ENCODE measurements at regions not wholly inside any gene's neighbourhood (a gene's known extent, or its start where the extent isn't known, plus 50 kb on each side); places are given as distances from the start of the nearest gene placed in this dataset.

DNA sequence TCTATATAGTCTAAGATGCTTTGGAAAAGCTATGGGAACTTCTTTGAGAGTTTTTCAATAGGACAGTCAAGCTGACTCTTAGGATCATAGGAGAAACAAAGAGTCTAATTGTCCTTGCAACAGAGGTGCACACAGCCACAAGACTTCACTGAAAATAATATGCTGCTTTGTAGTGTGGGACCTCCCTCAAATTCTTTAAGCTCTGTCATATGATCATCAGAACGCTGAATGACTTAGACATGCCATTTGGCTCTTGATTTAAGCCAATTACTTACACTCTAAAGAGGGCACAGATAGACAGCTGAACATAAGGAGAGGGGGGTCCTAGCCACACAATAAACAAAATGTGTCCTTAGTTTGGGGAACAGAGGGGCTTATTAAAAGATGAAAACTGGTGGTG lies 818.7 kb upstream of the GJE1 start:
- no peak for DNase-seq (ENCODE audit: low read depth in 2 of 2)

DNA sequence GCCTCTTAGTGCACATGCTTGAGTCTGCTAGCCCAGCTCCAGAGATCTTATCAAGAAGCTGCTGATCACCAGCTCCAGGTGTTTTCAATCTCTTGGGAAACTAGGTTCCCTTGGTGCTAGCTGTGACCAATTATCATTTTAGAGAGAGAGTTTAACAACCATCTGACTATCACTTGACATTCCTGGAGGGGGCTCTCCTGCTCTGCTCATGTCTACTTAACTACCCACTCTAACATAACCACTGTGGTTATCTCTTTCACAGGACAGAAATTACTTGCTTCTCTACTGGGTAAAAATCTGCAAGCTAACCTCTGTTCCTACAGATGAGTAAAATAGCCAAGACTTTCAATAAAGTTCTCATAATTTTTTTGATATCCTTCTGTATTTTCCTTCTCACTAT lies 823.4 kb upstream of the GJE1 start:
- no peak for DNase-seq (ENCODE audit: low read depth in 2 of 2)

- DNase-seq (ENCODE audit: low read depth in 2 of 2), result no peak
Observed at GRCh38 chr6:141307309-141307998, 825.3 kb upstream of the GJE1 start.

DNA sequence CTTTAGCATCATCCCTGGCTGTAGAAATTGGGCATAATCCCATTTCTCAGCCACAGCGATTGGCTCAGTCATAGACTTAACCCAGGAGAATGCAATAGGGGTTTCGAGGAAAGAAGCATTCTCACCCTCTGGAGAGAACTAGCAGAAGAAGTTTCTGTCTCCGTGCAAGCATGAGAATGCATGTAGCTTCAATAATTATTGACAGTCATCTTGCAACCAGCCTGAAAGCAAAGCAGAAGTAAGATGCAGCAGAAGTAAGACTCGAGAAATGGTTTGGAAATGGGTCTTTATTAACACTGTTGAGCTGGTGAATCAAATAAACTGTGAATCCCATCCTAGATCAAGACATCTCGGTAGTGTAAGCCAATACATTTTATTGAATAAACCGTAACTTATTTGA lies 828.8 kb upstream of the GJE1 start:
- no peak for DNase-seq (ENCODE audit: low read depth in 2 of 2)

DNA sequence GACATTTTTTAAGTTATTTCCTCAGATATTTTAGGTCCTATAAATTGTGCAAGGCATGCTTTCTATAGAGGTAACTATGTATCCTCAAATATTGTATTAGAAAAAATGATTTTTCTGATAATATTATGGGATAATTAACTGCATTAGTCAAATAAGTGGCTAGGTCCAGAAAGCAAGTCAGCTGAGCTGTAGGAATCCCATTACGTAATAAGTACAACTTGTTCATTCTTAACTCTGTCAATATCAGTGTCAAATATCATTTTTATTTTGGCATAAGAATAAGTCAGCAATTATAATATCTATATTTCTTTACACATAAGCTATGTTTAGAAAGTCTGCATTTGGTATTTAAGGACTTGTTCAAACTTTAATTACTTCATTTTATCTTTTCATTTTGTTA lies 830.9 kb upstream of the GJE1 start:
- no peak for DNase-seq (ENCODE audit: low read depth in 2 of 2)

GRCh38 chr6:141290941-141291721 lies 841.6 kb upstream of the GJE1 start:
- DNase-seq (ENCODE audit: low read depth in 2 of 2), result no peak

DNA sequence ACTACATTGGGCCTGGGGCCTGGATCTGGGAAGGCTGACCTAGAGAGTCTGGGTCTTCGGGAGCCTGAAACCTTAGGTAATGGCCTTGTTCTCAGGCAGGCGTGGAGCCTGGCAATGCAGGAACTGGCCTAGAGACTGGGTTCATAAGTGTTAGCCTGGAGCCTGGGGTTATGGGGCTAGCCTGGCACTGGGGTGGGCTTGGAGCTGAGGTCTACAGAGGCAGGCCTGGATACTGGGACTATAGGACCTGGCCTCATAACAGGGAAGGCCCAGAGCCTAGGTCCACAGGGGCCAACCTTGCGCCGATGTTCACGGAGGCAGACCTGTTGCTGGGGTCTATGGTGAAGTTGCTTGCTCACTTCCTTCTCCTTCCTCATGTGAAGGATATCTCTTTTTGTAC lies 843.8 kb upstream of the GJE1 start:
- DNase-seq (ENCODE audit: low read depth in 2 of 2), result no peak

DNA sequence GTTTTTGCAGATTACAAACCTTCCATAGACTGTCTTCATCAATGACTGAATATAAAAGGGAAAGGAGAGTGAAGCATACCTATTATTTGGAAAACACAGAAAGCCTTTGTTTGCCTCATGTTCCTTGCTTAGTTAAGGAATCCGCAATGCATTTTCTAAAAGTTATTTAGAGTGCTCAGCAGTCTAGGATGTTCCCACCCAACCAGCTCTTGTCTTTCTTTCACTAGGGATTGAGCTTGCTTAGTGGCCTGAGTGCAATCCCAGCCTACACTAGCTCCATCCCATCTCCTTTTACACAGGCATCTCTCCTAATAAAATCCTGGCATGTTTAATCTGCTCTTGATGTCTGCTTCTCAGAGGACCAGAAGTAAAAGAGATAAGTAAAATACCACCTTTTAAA lies 850.5 kb upstream of the GJE1 start:
- DNase-seq (ENCODE audit: low read depth in 2 of 2), result no peak

DNA sequence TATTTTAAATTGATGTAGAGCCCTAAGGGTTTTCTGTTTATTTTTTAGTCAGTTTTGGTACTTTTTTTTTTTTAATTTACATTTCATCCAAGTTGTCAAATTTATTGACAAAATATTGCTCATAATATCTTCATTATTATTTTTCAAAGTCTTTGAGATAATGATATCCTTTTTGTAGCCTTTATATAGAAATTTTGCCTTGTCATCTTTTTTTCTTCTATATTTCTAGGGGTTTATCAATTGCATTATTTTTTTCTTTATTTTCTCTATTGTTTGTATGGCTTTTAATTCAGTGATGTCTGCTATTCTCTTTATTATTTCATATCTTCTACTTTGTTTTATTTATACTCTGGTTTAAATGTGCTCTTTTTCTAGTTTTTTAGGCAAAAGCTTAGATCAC lies 863.0 kb upstream of the GJE1 start:
- DNase-seq (ENCODE audit: low read depth in 2 of 2), result no peak

GRCh38 chr6:141267420-141267819 lies 865.3 kb upstream of the GJE1 start:
- DNase-seq (ENCODE audit: low read depth in 2 of 2), result no peak

GRCh38 chr6:141265756-141266623 lies 866.7 kb upstream of the GJE1 start:
- DNase-seq (ENCODE audit: low read depth in 2 of 2), result no peak

GRCh38 chr6:141264101-141264500 lies 868.6 kb upstream of the GJE1 start:
- no peak for DNase-seq (ENCODE audit: low read depth in 2 of 2)

DNA sequence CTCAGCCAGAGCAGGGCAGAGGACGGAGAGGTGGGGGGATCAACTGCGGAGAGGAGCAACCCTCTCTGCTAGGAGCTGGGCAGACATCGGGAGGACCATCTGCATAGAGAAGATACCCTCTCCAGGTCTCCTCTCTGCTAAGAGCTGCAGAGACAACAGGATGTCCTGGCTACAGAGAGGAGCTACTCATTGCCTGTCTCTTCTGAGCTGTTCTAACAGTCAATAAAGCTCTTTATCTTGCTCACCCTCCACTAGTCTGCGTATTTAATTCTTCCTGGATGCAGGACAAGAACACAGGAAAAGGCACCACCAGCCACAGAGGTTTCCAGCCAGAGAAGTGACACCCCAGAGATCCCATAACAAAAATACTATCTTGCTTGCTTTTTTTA lies 871.1 kb upstream of the GJE1 start:
- DNase-seq (ENCODE audit: low read depth in 2 of 2), result no peak

DNA sequence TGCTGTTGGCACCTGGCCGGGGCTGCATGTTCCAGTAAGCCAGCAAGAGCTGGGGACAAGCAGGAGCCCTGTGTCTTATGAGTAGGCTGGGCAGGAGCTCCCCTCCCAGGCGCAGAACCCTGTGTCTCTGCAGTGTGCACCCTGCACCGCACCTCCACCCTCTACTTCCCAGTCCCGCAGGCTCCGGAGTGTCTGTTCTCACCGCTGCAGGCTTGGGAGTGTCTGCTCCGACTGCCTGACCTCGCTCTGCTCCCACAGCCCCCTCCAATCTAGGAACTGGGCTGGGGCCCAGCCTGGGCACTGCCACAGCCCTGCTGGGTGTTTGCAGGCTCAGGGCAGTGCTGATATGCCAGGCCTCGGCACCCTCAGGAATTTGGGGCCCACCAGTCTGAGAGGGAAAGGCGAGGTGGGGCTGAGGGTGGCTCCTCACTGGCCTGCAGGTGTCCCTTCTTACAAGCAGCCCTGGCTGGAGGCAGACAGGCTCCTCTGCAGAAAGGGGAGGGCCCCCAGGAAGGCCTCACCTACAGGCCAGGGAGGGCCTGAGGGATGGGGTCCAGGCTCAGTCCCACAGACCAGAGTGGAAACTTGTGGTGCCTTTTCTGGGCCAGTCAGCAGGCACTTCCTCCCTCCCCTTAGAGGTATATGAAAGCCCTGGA lies 871.6 kb upstream of the GJE1 start:
- no peak for DNase-seq (ENCODE audit: low read depth in 2 of 2)

DNA sequence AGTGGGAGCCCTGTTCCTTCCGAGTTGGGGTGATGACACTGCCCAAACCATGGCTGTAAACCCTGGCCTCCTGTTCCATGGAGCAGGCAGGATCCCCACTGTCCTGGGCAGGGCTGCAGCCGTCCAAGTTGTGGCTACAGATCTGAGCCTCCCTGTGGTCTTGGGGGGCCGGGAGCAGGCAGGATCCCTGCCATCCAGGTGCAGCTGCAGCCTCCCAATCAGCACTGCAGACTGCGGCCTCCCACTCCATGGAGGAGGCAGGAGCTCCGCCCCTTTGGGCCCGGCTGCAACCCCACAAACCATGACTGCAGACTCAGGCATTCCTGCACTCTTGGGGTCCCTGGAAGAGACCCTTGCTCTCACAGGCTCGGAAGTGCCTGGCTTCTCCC lies 872.1 kb upstream of the GJE1 start:
- no peak for DNase-seq (ENCODE audit: low read depth in 2 of 2)

DNA sequence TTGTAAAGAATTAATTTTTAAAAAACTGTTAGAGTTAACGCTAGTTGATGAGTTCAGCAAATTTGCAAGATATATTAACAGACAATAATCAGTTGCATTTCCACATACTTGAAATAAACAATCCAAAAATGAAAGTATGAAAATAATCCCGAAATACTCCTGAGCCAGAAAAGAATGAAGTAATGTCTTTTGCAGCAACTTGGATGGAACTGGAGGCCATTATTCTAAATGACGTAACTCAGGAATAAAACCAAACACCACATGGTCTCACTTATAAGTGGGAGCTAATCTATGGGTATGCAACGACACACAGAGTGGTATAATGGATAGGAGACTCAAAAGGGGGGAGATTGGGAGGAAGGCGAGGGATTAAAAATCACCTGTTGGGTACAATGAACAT lies 872.9 kb upstream of the GJE1 start:
- DNase-seq (ENCODE audit: low read depth in 2 of 2), result no peak

DNA sequence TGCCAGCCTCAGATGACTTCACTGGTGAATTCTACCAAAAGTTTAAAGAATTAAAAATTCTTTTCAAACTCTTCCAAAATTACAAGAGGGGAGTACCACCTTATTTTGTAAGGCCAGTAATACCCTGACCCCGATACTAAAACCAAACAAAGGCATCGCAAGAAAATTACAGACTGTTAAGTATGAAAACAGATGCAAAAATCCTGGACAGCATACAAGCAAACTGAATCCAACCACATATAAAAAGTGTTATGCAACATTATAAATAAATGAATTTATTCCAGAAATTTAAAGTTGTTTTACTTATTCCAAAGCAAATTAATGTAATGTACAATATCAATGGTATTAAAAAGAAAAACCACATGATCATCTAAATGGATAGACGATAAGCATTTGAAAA lies 873.6 kb upstream of the GJE1 start:
- DNase-seq (ENCODE audit: low read depth in 2 of 2), result no peak

- no peak for DNase-seq (ENCODE audit: low read depth in 2 of 2)
Observed at GRCh38 chr6:141258516-141258915, 874.2 kb upstream of the GJE1 start.

GRCh38 chr6:141254336-141254735 lies 878.4 kb upstream of the GJE1 start:
- no peak for DNase-seq (ENCODE audit: low read depth in 2 of 2)

DNA sequence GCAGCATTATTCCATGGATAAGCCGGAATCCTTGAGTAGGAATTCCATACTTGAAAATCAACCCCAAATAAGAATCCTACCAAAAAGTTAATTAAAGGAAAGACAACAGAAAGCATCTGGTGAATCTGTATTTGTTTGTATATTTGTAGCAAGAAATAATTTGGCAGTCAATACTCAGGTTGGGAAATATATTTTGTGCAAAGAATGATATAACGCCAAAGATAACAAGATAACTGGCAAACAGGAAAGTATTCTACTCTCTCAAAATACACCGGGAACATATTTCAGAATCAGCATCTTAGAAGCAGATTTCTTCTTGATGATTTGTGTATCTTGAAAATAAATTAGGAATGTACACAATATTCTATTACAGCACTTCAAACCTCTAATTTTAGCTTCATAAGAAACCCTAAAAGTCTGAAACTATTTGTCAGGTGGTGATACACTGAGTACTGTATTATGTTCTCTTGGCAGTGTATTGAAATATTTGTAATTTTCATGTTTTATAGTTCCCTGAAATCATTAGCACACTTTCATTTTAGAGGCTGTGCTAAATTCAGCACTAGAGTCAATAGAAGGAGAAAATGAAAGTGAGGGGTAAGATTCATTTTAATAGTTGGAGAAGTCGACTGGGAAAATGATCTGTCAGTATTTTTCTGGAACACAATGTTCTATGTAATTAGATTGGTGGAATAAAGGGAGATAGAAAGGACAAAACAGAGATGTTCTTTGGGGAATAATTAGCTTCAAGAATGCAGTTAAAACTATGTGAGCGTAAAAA lies 879.7 kb upstream of the GJE1 start:
- no peak for DNase-seq (ENCODE audit: low read depth in 2 of 2)

DNA sequence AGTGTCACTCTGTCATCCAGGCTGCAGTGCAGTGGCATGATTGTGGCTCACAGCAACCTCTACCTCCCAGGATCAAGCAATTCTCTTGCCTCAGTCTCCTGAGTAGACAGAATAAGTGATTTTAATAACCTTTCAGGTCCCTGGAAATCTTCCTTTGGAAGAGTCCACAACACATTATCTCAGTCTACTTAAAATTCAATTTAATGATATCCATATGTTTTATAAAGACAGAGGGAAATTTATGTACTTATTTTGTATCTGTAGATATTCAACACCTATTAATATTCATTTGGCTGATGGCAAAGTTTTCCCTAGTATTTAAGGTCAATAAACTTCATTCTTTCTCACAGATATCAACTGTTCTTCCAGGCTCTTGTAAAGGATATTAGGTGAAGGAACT lies 881.4 kb upstream of the GJE1 start:
- no peak for DNase-seq (ENCODE audit: low read depth in 2 of 2)
